ENCODE measurements at regions not wholly inside any gene's neighbourhood (a gene's known extent, or its start where the extent isn't known, plus 50 kb on each side); places are given as distances from the start of the nearest gene placed in this dataset.

DNA sequence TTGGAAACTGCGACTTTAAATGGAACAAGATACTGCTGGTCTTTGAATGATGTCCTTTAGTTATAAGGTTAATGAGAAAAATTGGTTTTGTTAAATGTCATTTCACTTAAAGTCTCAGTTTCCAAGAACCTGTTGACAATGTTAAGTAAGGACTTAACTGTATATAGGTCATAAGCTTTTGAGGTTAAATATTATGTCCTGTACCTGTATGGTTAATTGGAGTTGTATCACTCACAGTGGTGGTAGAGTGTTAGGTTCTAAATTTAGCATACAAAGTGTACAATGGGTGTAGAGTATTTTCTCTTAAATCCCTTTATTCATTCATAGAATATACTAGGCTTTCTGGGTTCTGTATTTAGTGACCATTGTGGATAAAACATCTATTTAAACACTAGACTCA lies 110.2 kb downstream of the HAUS1 start:
- TF ChIP-seq, protein P1, sequence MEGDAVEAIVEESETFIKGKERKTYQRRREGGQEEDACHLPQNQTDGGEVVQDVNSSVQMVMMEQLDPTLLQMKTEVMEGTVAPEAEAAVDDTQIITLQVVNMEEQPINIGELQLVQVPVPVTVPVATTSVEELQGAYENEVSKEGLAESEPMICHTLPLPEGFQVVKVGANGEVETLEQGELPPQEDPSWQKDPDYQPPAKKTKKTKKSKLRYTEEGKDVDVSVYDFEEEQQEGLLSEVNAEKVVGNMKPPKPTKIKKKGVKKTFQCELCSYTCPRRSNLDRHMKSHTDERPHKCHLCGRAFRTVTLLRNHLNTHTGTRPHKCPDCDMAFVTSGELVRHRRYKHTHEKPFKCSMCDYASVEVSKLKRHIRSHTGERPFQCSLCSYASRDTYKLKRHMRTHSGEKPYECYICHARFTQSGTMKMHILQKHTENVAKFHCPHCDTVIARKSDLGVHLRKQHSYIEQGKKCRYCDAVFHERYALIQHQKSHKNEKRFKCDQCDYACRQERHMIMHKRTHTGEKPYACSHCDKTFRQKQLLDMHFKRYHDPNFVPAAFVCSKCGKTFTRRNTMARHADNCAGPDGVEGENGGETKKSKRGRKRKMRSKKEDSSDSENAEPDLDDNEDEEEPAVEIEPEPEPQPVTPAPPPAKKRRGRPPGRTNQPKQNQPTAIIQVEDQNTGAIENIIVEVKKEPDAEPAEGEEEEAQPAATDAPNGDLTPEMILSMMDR (IDR thresholded peaks at IDR 0.05; ENCODE audit: low read length) = no peak
- TF ChIP-seq EZH2phosphoT487 (IDR thresholded peaks at IDR 0.05; ENCODE audit: low read length) (no peak), EZH2 (optimal IDR thresholded peaks at IDR 0.05; ENCODE audit: low read depth, low read length) (no peak)
- H3K4me2 ChIP-seq (ENCODE audit: low read depth, low read length) = no peak overlapping the region
- DNase-seq = no peak
- no peak overlapping the region for H3K4me3 ChIP-seq (ENCODE audit: low read length)
- peaks cover 18% of the 10 kb centered on the region for H3K4me1 ChIP-seq (ENCODE audit: low read length)
- peaks cover 24% of the 10 kb centered on the region; the same call in 1 of the 2 replicates for H4K20me1 ChIP-seq (ENCODE audit: insufficient read depth, low read length)
- H3K27ac ChIP-seq (ENCODE audit: low read length) = no peak overlapping the region
- H3K9me2 ChIP-seq (replicated peaks; ENCODE audit: insufficient read depth, low read length) = no peaks in the 10 kb centered on the region
- peaks cover 94% of the 10 kb centered on the region for H3K79me2 ChIP-seq (ENCODE audit: low read length)
- H3K9ac ChIP-seq (ENCODE audit: low read length) = no peak overlapping the region
- H3K9me3 ChIP-seq (replicated peaks; ENCODE audit: insufficient read depth, low read length) = no peaks in the 10 kb centered on the region
- no peaks in the 10 kb centered on the region for H3K27me3 ChIP-seq (replicated peaks; ENCODE audit: insufficient read depth, low read length)
- H3F3A ChIP-seq (ENCODE audit: insufficient read depth, low read length) = peaks cover 6% of the 10 kb centered on the region; the same call in 1 of the 2 replicates
- H3K36me3 ChIP-seq (replicated peaks; ENCODE audit: insufficient read depth, low read length) = 0 out of 2 replicates have a peak, but pooled peaks cover 8% of the 10 kb centered on the region
- H2AFZ ChIP-seq (ENCODE audit: low read length) = no peak overlapping the region

GRCh38 chr18:46215902-46216723 lies 111.9 kb downstream of the HAUS1 start:
- no peak overlapping the region for H3K27ac ChIP-seq (ENCODE audit: low read length)
- peaks cover 14% of the 10 kb centered on the region for H3K4me1 ChIP-seq (ENCODE audit: low read length)
- no peak overlapping the region for H3K9ac ChIP-seq (ENCODE audit: low read length)
- H3K9me2 ChIP-seq (replicated peaks; ENCODE audit: insufficient read depth, low read length) = no peaks in the 10 kb centered on the region
- no peaks in the 10 kb centered on the region for H3K9me3 ChIP-seq (replicated peaks; ENCODE audit: insufficient read depth, low read length)
- 0 out of 2 replicates have a peak, but pooled peaks cover 8% of the 10 kb centered on the region for H3K36me3 ChIP-seq (replicated peaks; ENCODE audit: insufficient read depth, low read length)
- no peak for TF ChIP-seq EZH2phosphoT487 (IDR thresholded peaks at IDR 0.05; ENCODE audit: low read length)
- TF ChIP-seq EZH2 (optimal IDR thresholded peaks at IDR 0.05; ENCODE audit: low read depth, low read length) = no peak
- TF ChIP-seq, protein P1 (IDR thresholded peaks at IDR 0.05; ENCODE audit: low read length) = no peak
- no peak overlapping the region for H2AFZ ChIP-seq (ENCODE audit: low read length)
- no peak for DNase-seq
- H3K4me2 ChIP-seq (ENCODE audit: low read depth, low read length) = no peak overlapping the region
- peaks cover 24% of the 10 kb centered on the region; the same call in 1 of the 2 replicates for H4K20me1 ChIP-seq (ENCODE audit: insufficient read depth, low read length)
- H3K79me2 ChIP-seq (ENCODE audit: low read length) = peaks cover 94% of the 10 kb centered on the region
- peaks cover 6% of the 10 kb centered on the region; the same call in 1 of the 2 replicates for H3F3A ChIP-seq (ENCODE audit: insufficient read depth, low read length)
- H3K4me3 ChIP-seq (ENCODE audit: low read length) = no peak overlapping the region
- H3K27me3 ChIP-seq (replicated peaks; ENCODE audit: insufficient read depth, low read length) = no peaks in the 10 kb centered on the region

GRCh38 chr18:46220116-46220515 lies 115.9 kb downstream of the HAUS1 start:
- H3K9ac ChIP-seq (ENCODE audit: low read length) = no peak overlapping the region
- no peak for DNase-seq
- H2AFZ ChIP-seq (ENCODE audit: low read length) = no peak overlapping the region
- H3K4me3 ChIP-seq (ENCODE audit: low read length) = no peak overlapping the region
- no peak overlapping the region for H3K4me2 ChIP-seq (ENCODE audit: low read depth, low read length)
- H3K9me3 ChIP-seq (replicated peaks; ENCODE audit: insufficient read depth, low read length) = no peaks in the 10 kb centered on the region
- 0 out of 2 replicates have a peak, but pooled peaks cover 8% of the 10 kb centered on the region for H3K36me3 ChIP-seq (replicated peaks; ENCODE audit: insufficient read depth, low read length)
- TF ChIP-seq EZH2phosphoT487 (IDR thresholded peaks at IDR 0.05; ENCODE audit: low read length) (no peak), EZH2 (optimal IDR thresholded peaks at IDR 0.05; ENCODE audit: low read depth, low read length) (no peak)
- TF ChIP-seq, protein P1 (IDR thresholded peaks at IDR 0.05; ENCODE audit: low read length) = no peak
- no peaks in the 10 kb centered on the region for H3K27me3 ChIP-seq (replicated peaks; ENCODE audit: insufficient read depth, low read length)
- peaks cover 94% of the 10 kb centered on the region for H3K79me2 ChIP-seq (ENCODE audit: low read length)
- no peaks in the 10 kb centered on the region for H3F3A ChIP-seq (ENCODE audit: insufficient read depth, low read length)
- peaks cover 10% of the 10 kb centered on the region; the same call in 1 of the 2 replicates for H4K20me1 ChIP-seq (ENCODE audit: insufficient read depth, low read length)
- H3K27ac ChIP-seq (ENCODE audit: low read length) = no peak overlapping the region
- no peaks in the 10 kb centered on the region for H3K4me1 ChIP-seq (ENCODE audit: low read length)
- no peaks in the 10 kb centered on the region for H3K9me2 ChIP-seq (replicated peaks; ENCODE audit: insufficient read depth, low read length)

Data from MM.1S (cell line).